Heart left ventricle (tissue), 13 donors: ENCODE measurements at regions not wholly inside any gene's neighbourhood (a gene's known extent, or its start where the extent isn't known, plus 50 kb on each side); places are given as distances from the start of the nearest gene placed in this dataset.

Experiments
- POLR2A ChIP-seq, 2 donors: fragments of 450-650 bp; IDR thresholded peaks; one replicate each; pipeline ENCODE4 v1.6.1; 2017; ENCODE audit warnings: antibody characterized with exemption in 2 of 2, mild to moderate bottlenecking in 2 of 2, moderate library complexity in 2 of 2
- TF ChIP-seq, protein P1 (sequence below), 12 donors: fragments of 200-600 bp; sonication (generic) in 4 of 12; IDR thresholded peaks; one replicate each; pipeline versions ENCODE4 v1.5.0 to v1.8.0; 2018 to 2022; ENCODE audit warnings: antibody characterized with exemption in 12 of 12, mild to moderate bottlenecking in 5 of 12
- donor health status: ischemic (EF 13 %, LVEDD 7.1; RV severe dilation, severe dysfunction).
- donor health status: DM: no; HTN: yes; CAD: no.
- donor health status: DM: no; HTN: no; CAD: no.
- donor health status: ischemic (EF 25% LVEDD 6.9; RV normal size, moderate dysfunction).
- donor health status: ischemic (EF 25% LVEDD 5.7; RV mildly dilated, moderate dysfunction).
- donor health status: ischemic (EF 35%, LVEDD 5.7; RV mildly dilated, moderate dysfunction).
- donor health status: nonischemic (EF 11% LVEDD 7.7; RV severe dilation, severe dysfunction).
- donor health status: DM: yes; HTN: yes; CAD: no.
- donor health status: PGD.
- donor health status: ischemic (EF 29% LVEDD 5.4; RV normal size, mild dysfunction).
- donor health status: nonischemic (EF 23%, LVEDD 6.1; RV moderate dilation, normal function).

DNA sequence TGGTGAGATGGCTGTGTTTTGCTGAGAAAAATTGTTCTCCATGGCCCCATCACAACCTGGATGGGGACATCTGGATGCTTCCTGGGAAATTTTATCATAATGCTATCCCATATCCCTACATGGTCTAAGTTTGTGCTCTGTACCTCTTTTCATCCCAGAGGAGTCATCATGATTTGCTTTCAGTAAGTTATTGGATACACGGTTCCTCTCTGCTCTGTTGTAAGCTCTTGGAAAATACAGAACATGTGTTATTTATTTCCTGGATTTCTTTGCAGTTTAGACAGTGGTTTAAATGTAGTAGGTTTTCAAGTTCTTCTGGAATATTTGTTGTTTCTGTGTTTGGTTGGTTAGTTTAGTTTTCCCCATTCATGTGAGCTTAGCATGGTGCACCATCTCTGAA lies 129.2 kb upstream of the ECI2 start:
- TF ChIP-seq, protein P1, sequence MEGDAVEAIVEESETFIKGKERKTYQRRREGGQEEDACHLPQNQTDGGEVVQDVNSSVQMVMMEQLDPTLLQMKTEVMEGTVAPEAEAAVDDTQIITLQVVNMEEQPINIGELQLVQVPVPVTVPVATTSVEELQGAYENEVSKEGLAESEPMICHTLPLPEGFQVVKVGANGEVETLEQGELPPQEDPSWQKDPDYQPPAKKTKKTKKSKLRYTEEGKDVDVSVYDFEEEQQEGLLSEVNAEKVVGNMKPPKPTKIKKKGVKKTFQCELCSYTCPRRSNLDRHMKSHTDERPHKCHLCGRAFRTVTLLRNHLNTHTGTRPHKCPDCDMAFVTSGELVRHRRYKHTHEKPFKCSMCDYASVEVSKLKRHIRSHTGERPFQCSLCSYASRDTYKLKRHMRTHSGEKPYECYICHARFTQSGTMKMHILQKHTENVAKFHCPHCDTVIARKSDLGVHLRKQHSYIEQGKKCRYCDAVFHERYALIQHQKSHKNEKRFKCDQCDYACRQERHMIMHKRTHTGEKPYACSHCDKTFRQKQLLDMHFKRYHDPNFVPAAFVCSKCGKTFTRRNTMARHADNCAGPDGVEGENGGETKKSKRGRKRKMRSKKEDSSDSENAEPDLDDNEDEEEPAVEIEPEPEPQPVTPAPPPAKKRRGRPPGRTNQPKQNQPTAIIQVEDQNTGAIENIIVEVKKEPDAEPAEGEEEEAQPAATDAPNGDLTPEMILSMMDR (IDR thresholded peaks at IDR 0.05), result no peak
- TF ChIP-seq POLR2A (IDR thresholded peaks at IDR 0.05), result no peak
